H1 (cell line): ENCODE measurements at regions not wholly inside any gene's neighbourhood (a gene's known extent, or its start where the extent isn't known, plus 50 kb on each side); places are given as distances from the start of the nearest gene placed in this dataset.

ENCODE experiments used
- EZH2 ChIP-seq: fragments of 200-600 bp; sonication (generic); IDR thresholded peaks from 2 replicates; pipeline ENCODE4 v1.7.1; 2012; ENCODE audit warnings: low read depth, mild to moderate bottlenecking, moderate library complexity, low read length, inconsistent platforms; ENCODE audit not compliant: severe bottlenecking
- JUND ChIP-seq: IDR thresholded peaks from 2 replicates; pipeline ENCODE4 v1.6.1; 2011; ENCODE audit warnings: mild to moderate bottlenecking, improper control_type of control experiment, low read length
- SIRT6 ChIP-seq: IDR thresholded peaks from one replicate; pipeline ENCODE4 v1.7.1; 2012; ENCODE audit warnings: low read length, inconsistent platforms
- TF ChIP-seq, protein P1 (sequence below): fragments of 300-600 bp; sonication (generic); IDR thresholded peaks from 2 replicates; pipeline ENCODE4 v1.7.1; 2012; ENCODE audit warnings: low read length, moderate library complexity, mild to moderate bottlenecking, inconsistent platforms; ENCODE audit not compliant: insufficient replicate concordance

DNA sequence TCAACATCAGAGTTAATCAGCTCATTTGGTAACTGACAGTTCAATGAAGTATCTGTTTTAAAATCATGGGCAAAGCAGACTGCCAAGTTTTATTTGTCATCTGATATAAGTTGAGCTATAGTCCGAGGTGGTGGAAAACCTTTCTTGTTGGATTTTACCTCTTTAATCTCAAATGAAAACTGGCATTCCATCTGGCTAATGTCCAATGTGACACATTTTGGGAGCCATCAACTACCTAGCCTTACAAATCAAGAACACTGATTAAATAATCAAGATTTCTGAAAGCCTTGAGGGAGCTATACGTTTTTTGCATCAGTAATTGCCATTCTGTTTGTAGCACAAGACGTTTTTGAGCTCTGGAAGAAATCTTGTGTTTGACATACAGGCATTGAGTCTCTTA is 1380.5 kb upstream of the WWC1 start (continued):
- TF ChIP-seq, protein P1, sequence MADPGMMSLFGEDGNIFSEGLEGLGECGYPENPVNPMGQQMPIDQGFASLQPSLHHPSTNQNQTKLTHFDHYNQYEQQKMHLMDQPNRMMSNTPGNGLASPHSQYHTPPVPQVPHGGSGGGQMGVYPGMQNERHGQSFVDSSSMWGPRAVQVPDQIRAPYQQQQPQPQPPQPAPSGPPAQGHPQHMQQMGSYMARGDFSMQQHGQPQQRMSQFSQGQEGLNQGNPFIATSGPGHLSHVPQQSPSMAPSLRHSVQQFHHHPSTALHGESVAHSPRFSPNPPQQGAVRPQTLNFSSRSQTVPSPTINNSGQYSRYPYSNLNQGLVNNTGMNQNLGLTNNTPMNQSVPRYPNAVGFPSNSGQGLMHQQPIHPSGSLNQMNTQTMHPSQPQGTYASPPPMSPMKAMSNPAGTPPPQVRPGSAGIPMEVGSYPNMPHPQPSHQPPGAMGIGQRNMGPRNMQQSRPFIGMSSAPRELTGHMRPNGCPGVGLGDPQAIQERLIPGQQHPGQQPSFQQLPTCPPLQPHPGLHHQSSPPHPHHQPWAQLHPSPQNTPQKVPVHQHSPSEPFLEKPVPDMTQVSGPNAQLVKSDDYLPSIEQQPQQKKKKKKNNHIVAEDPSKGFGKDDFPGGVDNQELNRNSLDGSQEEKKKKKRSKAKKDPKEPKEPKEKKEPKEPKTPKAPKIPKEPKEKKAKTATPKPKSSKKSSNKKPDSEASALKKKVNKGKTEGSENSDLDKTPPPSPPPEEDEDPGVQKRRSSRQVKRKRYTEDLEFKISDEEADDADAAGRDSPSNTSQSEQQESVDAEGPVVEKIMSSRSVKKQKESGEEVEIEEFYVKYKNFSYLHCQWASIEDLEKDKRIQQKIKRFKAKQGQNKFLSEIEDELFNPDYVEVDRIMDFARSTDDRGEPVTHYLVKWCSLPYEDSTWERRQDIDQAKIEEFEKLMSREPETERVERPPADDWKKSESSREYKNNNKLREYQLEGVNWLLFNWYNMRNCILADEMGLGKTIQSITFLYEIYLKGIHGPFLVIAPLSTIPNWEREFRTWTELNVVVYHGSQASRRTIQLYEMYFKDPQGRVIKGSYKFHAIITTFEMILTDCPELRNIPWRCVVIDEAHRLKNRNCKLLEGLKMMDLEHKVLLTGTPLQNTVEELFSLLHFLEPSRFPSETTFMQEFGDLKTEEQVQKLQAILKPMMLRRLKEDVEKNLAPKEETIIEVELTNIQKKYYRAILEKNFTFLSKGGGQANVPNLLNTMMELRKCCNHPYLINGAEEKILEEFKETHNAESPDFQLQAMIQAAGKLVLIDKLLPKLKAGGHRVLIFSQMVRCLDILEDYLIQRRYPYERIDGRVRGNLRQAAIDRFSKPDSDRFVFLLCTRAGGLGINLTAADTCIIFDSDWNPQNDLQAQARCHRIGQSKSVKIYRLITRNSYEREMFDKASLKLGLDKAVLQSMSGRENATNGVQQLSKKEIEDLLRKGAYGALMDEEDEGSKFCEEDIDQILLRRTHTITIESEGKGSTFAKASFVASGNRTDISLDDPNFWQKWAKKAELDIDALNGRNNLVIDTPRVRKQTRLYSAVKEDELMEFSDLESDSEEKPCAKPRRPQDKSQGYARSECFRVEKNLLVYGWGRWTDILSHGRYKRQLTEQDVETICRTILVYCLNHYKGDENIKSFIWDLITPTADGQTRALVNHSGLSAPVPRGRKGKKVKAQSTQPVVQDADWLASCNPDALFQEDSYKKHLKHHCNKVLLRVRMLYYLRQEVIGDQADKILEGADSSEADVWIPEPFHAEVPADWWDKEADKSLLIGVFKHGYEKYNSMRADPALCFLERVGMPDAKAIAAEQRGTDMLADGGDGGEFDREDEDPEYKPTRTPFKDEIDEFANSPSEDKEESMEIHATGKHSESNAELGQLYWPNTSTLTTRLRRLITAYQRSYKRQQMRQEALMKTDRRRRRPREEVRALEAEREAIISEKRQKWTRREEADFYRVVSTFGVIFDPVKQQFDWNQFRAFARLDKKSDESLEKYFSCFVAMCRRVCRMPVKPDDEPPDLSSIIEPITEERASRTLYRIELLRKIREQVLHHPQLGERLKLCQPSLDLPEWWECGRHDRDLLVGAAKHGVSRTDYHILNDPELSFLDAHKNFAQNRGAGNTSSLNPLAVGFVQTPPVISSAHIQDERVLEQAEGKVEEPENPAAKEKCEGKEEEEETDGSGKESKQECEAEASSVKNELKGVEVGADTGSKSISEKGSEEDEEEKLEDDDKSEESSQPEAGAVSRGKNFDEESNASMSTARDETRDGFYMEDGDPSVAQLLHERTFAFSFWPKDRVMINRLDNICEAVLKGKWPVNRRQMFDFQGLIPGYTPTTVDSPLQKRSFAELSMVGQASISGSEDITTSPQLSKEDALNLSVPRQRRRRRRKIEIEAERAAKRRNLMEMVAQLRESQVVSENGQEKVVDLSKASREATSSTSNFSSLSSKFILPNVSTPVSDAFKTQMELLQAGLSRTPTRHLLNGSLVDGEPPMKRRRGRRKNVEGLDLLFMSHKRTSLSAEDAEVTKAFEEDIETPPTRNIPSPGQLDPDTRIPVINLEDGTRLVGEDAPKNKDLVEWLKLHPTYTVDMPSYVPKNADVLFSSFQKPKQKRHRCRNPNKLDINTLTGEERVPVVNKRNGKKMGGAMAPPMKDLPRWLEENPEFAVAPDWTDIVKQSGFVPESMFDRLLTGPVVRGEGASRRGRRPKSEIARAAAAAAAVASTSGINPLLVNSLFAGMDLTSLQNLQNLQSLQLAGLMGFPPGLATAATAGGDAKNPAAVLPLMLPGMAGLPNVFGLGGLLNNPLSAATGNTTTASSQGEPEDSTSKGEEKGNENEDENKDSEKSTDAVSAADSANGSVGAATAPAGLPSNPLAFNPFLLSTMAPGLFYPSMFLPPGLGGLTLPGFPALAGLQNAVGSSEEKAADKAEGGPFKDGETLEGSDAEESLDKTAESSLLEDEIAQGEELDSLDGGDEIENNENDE: no peak
- TF ChIP-seq JUND (no peak), SIRT6 (no peak), EZH2 (no peak)
